ENCODE measurements at regions not wholly inside any gene's neighbourhood (a gene's known extent, or its start where the extent isn't known, plus 50 kb on each side); places are given as distances from the start of the nearest gene placed in this dataset.

- TF ChIP-seq SPI1 (IDR thresholded peaks at IDR 0.05; ENCODE audit: borderline replicate concordance, low read depth, low read length), result no peak
- TF ChIP-seq GATA2 (CRISPR knock-in tag; IDR thresholded peaks at IDR 0.05), result no peak
- no peak for TF ChIP-seq TAF9B (IDR thresholded peaks at IDR 0.05; ENCODE audit: partially characterized antibody)
- TF ChIP-seq, protein P1, sequence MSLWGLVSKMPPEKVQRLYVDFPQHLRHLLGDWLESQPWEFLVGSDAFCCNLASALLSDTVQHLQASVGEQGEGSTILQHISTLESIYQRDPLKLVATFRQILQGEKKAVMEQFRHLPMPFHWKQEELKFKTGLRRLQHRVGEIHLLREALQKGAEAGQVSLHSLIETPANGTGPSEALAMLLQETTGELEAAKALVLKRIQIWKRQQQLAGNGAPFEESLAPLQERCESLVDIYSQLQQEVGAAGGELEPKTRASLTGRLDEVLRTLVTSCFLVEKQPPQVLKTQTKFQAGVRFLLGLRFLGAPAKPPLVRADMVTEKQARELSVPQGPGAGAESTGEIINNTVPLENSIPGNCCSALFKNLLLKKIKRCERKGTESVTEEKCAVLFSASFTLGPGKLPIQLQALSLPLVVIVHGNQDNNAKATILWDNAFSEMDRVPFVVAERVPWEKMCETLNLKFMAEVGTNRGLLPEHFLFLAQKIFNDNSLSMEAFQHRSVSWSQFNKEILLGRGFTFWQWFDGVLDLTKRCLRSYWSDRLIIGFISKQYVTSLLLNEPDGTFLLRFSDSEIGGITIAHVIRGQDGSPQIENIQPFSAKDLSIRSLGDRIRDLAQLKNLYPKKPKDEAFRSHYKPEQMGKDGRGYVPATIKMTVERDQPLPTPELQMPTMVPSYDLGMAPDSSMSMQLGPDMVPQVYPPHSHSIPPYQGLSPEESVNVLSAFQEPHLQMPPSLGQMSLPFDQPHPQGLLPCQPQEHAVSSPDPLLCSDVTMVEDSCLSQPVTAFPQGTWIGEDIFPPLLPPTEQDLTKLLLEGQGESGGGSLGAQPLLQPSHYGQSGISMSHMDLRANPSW (CRISPR knock-in tag; IDR thresholded peaks at IDR 0.05), result no peak
- no peak for TF ChIP-seq CREB5 (CRISPR knock-in tag; IDR thresholded peaks at IDR 0.05)
- no peak for TF ChIP-seq ZC3H8 (IDR thresholded peaks at IDR 0.05)
- TF ChIP-seq ZNF512 (tag; IDR thresholded peaks at IDR 0.05), result no peak
- no peak for TF ChIP-seq REST (IDR thresholded peaks at IDR 0.05; ENCODE audit: borderline replicate concordance)
- TF ChIP-seq REST (CRISPR knock-in tag; IDR thresholded peaks at IDR 0.05; ENCODE audit: low read depth), result no peak
These were observed 126.7 kb upstream of the POU3F1 start (continued) for GRCh38 chr1:38173157-38173831.

All from K562 (cell line).